Neural cell (in vitro differentiated cells): ENCODE measurements at regions not wholly inside any gene's neighbourhood (a gene's known extent, or its start where the extent isn't known, plus 50 kb on each side); places are given as distances from the start of the nearest gene placed in this dataset.

ENCODE experiments used
- H2AFZ ChIP-seq: fragments of 200-600, 300-800 bp; sonication (generic), shearing (Covaris generic); 2 replicates; pipeline ENCODE4 v1.6.0; 2014; ENCODE audit warnings: low read depth, mild to moderate bottlenecking, antibody characterized with exemption, low read length, moderate library complexity
- H3F3A ChIP-seq: fragments of 200-600 bp; shearing (Covaris generic); 2 replicates; pipeline ENCODE4 v1.6.1; 2016; ENCODE audit warnings: mild to moderate bottlenecking, moderate library complexity, mixed read lengths, antibody characterized with exemption, low read length; ENCODE audit not compliant: insufficient read depth, poor library complexity, severe bottlenecking
- H3K27ac ChIP-seq: fragments of 200-600, 300-800 bp; sonication (generic), shearing (Covaris generic); 2 replicates; pipeline ENCODE4 v1.5.1; 2014; ENCODE audit warnings: mild to moderate bottlenecking, low read length, moderate library complexity
- H3K27me3 ChIP-seq: fragments of 300-800, 200-600 bp; sonication (generic), shearing (Covaris generic); 2 replicates; pipeline ENCODE4 v1.6.0; 2014; ENCODE audit warnings: mild to moderate bottlenecking, low read depth, low read length, moderate library complexity; ENCODE audit not compliant: insufficient read depth
- H3K36me3 ChIP-seq: fragments of 300-800, 200-600 bp; sonication (generic), shearing (Covaris generic); 2 replicates; pipeline ENCODE4 v1.5.1; 2014; ENCODE audit warnings: mild to moderate bottlenecking, antibody characterized with exemption, low read length, moderate library complexity; ENCODE audit not compliant: insufficient read depth
- H3K4me2 ChIP-seq: fragments of 300-800, 200-600 bp; sonication (generic), shearing (Covaris generic); 2 replicates; pipeline ENCODE4 v1.6.0; 2014; ENCODE audit warnings: mild to moderate bottlenecking, low read length
- H3K4me3 ChIP-seq: fragments of 300-800, 200-600 bp; sonication (generic), shearing (Covaris generic); 2 replicates; pipeline ENCODE4 v1.5.1; 2014; ENCODE audit warnings: mild to moderate bottlenecking, low read length, moderate library complexity
- H3K79me2 ChIP-seq: fragments of 200-600 bp; shearing (Covaris generic); replicated peaks from 2 replicates; pipeline ENCODE4 v1.6.0; 2014; ENCODE audit warnings: mild to moderate bottlenecking, low read length, moderate library complexity; ENCODE audit not compliant: insufficient read depth
- H3K9ac ChIP-seq: fragments of 300-800, 200-600 bp; sonication (generic), shearing (Covaris generic); 2 replicates; pipeline ENCODE4 v1.6.1; 2016; ENCODE audit warnings: mild to moderate bottlenecking, low read length, mixed read lengths
- H3K9me2 ChIP-seq: fragments of 200-600 bp; shearing (Covaris generic); 2 replicates; pipeline ENCODE4 v1.6.1; 2016; ENCODE audit warnings: mild to moderate bottlenecking, low read length, mixed read lengths; ENCODE audit not compliant: insufficient read depth
- H3K9me3 ChIP-seq: fragments of 200-600, 300-800 bp; sonication (generic), shearing (Covaris generic); 2 replicates; pipeline ENCODE4 v1.6.1; 2016; ENCODE audit warnings: mild to moderate bottlenecking, mixed run types, low read length, moderate library complexity, mixed read lengths
- H4K20me1 ChIP-seq: fragments of 200-600 bp; shearing (Covaris generic); 2 replicates; pipeline ENCODE4 v1.6.1; 2016; ENCODE audit warnings: mild to moderate bottlenecking, mixed run types; ENCODE audit not compliant: insufficient read depth
- CTCF ChIP-seq: fragments of 450-650 bp; IDR thresholded peaks from 2 replicates; pipeline ENCODE4 v1.5.1; 2014; ENCODE audit warnings: antibody characterized with exemption, mild to moderate bottlenecking, moderate library complexity; ENCODE audit not compliant: poor library complexity, severe bottlenecking
- EP300 ChIP-seq: fragments of 450-650 bp; conservative IDR thresholded peaks from 2 replicates; pipeline ENCODE4 v1.6.1; 2014; ENCODE audit warnings: antibody characterized with exemption, mild to moderate bottlenecking, moderate library complexity; ENCODE audit not compliant: poor library complexity, severe bottlenecking
- EZH2 ChIP-seq: fragments of 200-600, 300-800 bp; shearing (Covaris generic), sonication (generic); IDR thresholded peaks from 2 replicates; pipeline ENCODE4 v1.6.1; 2014; ENCODE audit warnings: antibody characterized with exemption, low read length, borderline replicate concordance, mild to moderate bottlenecking; ENCODE audit not compliant: insufficient read depth, poor library complexity, severe bottlenecking
- MXI1 ChIP-seq: fragments of 450-650 bp; conservative IDR thresholded peaks from 2 replicates; pipeline ENCODE4 v1.6.1; 2014; ENCODE audit warnings: antibody characterized with exemption, mild to moderate bottlenecking; ENCODE audit not compliant: poor library complexity, severe bottlenecking
- POLR2AphosphoS5 ChIP-seq: IDR thresholded peaks from 2 replicates; pipeline ENCODE4 v1.6.1; 2012
- RAD21 ChIP-seq: fragments of 450-650 bp; conservative IDR thresholded peaks from 2 replicates; pipeline ENCODE4 v1.6.1; 2014; ENCODE audit warnings: antibody characterized with exemption, mild to moderate bottlenecking, moderate library complexity
- REST ChIP-seq: IDR thresholded peaks from 2 replicates; pipeline ENCODE4 v1.6.1; 2012; ENCODE audit warnings: borderline replicate concordance
- SMC3 ChIP-seq: fragments of 450-650 bp; conservative IDR thresholded peaks from 2 replicates; pipeline ENCODE4 v1.6.1; 2014; ENCODE audit warnings: antibody characterized with exemption, mild to moderate bottlenecking, moderate library complexity; ENCODE audit not compliant: poor library complexity
- TAF1 ChIP-seq: IDR thresholded peaks from 2 replicates; pipeline ENCODE4 v1.6.1; 2012; ENCODE audit warnings: low read depth

- Histone ChIP-seq H3K9ac (no peak overlapping the region), H3K4me3 (no peak overlapping the region), H3K27me3 (no peaks in the 10 kb centered on the region), H3K27ac (no peak overlapping the region), H3K9me3 (peaks cover 4% of the 10 kb centered on the region), H4K20me1 (no peaks in the 10 kb centered on the region), H3K79me2 (no peaks in the 10 kb centered on the region), H3K9me2 (no peaks in the 10 kb centered on the region), H3K36me3 (no peaks in the 10 kb centered on the region), H3K4me2 (no peak overlapping the region), H2AFZ (no peak overlapping the region), H3F3A (no peaks in the 10 kb centered on the region)
- TF ChIP-seq EP300 (no peak), MXI1 (no peak), CTCF (no peak), REST (no peak), POLR2AphosphoS5 (no peak), RAD21 (no peak), EZH2 (no peak), SMC3 (no peak), TAF1 (no peak)
Observed at GRCh38 chr15:46127361-46127874, 492.6 kb downstream of the SQOR start.

- Histone ChIP-seq H3K27ac (no peak overlapping the region), H3K9me3 (peaks cover 4% of the 10 kb centered on the region), H3K27me3 (no peaks in the 10 kb centered on the region), H4K20me1 (no peaks in the 10 kb centered on the region), H3K9me2 (no peaks in the 10 kb centered on the region), H2AFZ (no peak overlapping the region), H3K79me2 (no peaks in the 10 kb centered on the region), H3K4me3 (no peak overlapping the region), H3K9ac (no peak overlapping the region), H3F3A (no peaks in the 10 kb centered on the region), H3K36me3 (no peaks in the 10 kb centered on the region), H3K4me2 (no peak overlapping the region)
- no peak for TF ChIP-seq MXI1
- TF ChIP-seq REST: no peak
- no peak for TF ChIP-seq EP300
- TF ChIP-seq EZH2: no peak
Observed at GRCh38 chr15:46129145-46129544, 494.3 kb downstream of the SQOR start.
